DOHH2 (cell line): ENCODE measurements at regions not wholly inside any gene's neighbourhood (a gene's known extent, or its start where the extent isn't known, plus 50 kb on each side); places are given as distances from the start of the nearest gene placed in this dataset.

Experiments
- EZH2phosphoT487 ChIP-seq: fragments of 200-600 bp; sonication (generic); IDR thresholded peaks from 2 replicates; pipeline ENCODE4 v1.6.1; 2017; ENCODE audit warnings: borderline replicate concordance, mild to moderate bottlenecking, antibody characterized with exemption, low read length, moderate library complexity, mixed read lengths
- TF ChIP-seq, protein P1 (sequence below): fragments of 200-600 bp; sonication (generic); IDR thresholded peaks from one replicate; pipeline ENCODE4 v1.5.1; 2014; ENCODE audit warnings: antibody characterized with exemption, mild to moderate bottlenecking, low read depth, low read length; ENCODE audit not compliant: poor library complexity, severe bottlenecking

GRCh38 chr3:102135316-102135715 is 286.0 kb downstream of the NFKBIZ start:
- TF ChIP-seq, protein P1, sequence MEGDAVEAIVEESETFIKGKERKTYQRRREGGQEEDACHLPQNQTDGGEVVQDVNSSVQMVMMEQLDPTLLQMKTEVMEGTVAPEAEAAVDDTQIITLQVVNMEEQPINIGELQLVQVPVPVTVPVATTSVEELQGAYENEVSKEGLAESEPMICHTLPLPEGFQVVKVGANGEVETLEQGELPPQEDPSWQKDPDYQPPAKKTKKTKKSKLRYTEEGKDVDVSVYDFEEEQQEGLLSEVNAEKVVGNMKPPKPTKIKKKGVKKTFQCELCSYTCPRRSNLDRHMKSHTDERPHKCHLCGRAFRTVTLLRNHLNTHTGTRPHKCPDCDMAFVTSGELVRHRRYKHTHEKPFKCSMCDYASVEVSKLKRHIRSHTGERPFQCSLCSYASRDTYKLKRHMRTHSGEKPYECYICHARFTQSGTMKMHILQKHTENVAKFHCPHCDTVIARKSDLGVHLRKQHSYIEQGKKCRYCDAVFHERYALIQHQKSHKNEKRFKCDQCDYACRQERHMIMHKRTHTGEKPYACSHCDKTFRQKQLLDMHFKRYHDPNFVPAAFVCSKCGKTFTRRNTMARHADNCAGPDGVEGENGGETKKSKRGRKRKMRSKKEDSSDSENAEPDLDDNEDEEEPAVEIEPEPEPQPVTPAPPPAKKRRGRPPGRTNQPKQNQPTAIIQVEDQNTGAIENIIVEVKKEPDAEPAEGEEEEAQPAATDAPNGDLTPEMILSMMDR = no peak
- no peak for TF ChIP-seq EZH2phosphoT487
